Esophagus muscularis mucosa (tissue), 4 donors: ENCODE measurements at regions not wholly inside any gene's neighbourhood (a gene's known extent, or its start where the extent isn't known, plus 50 kb on each side); places are given as distances from the start of the nearest gene placed in this dataset.

ENCODE experiments used
- CTCF ChIP-seq, 3 experiments: fragments of 200-600 bp in 2 of 3; fragments of 450-650 bp in 1 of 3; sonication (generic) in 2 of 3; IDR thresholded peaks; one replicate each; pipeline ENCODE4 v1.5.1; 2017 to 2019; ENCODE audit warnings: antibody characterized with exemption in 3 of 3, mild to moderate bottlenecking in 2 of 3, moderate library complexity in 1 of 3
- EP300 ChIP-seq: sonication (generic); formaldehyde crosslinking; IDR thresholded peaks from one replicate; pipeline ENCODE4 v1.6.1; 2017; ENCODE audit warnings: antibody characterized with exemption
- POLR2A ChIP-seq: fragments of 450-650 bp; IDR thresholded peaks from one replicate; pipeline ENCODE4 v1.6.1; 2017; ENCODE audit warnings: antibody characterized with exemption, moderate library complexity, mild to moderate bottlenecking, low read depth

- TF ChIP-seq CTCF (IDR thresholded peaks at IDR 0.05) = no peak
- TF ChIP-seq POLR2A = no peak
- no peak for TF ChIP-seq EP300
Measured at GRCh38 chr16:86757704-86758040, 179.3 kb downstream of the FOXL1 start.
